Right lobe of liver (tissue), 6 donors: ENCODE measurements at regions not wholly inside any gene's neighbourhood (a gene's known extent, or its start where the extent isn't known, plus 50 kb on each side); places are given as distances from the start of the nearest gene placed in this dataset.
"Not testable (repeated sequence)": the region's sequence is repeated elsewhere in the genome, so short reads cannot be mapped to it uniquely, and the experiment has no call there.

Experiments used
- ATAC-seq, 4 donors: fragments of 200-7000 bp; cut with Tn5 transposase; one replicate each; pipeline ENCODE4 v1.9.1; 2020; ENCODE audit warnings: mild to moderate bottlenecking in 4 of 4, moderate library complexity in 4 of 4
- DNase-seq, 3 donors: peaks; one replicate each; pipeline ENCODE4 v3.0.0-alpha.2; 2020
- H3K27ac ChIP-seq, 3 donors: fragments of 200-600 bp; one replicate each; pipeline ENCODE4 v1.8.0; 2022
- H3K27me3 ChIP-seq, 2 donors: fragments of 200-600 bp; one replicate each; pipeline ENCODE4 v1.8.0; 2022
- H3K36me3 ChIP-seq, 4 donors: fragments of 200-600 bp; sonication (generic) in 1 of 4; one replicate each; pipeline versions ENCODE4 v1.5.1 to v1.8.0; 2017 to 2022; ENCODE audit warnings: control low read depth in 1 of 4
- H3K4me1 ChIP-seq, 4 donors: fragments of 200-600 bp; sonication (generic) in 1 of 4; one replicate each; pipeline versions ENCODE4 v1.5.1 to v1.8.0; 2017 to 2022; ENCODE audit warnings: control low read depth in 1 of 4
- H3K4me3 ChIP-seq, 3 donors: fragments of 200-600 bp; one replicate each; pipeline ENCODE4 v1.8.0; 2022
- H3K9me3 ChIP-seq, 4 donors: fragments of 200-600 bp; sonication (generic) in 1 of 4; one replicate each; pipeline versions ENCODE4 v1.5.1 to v1.8.0; 2017 to 2022; ENCODE audit warnings: control low read depth in 1 of 4
- CTCF ChIP-seq, 4 donors: fragments of 200-600 bp in 3 of 4; fragments of 450-650 bp in 1 of 4; IDR thresholded peaks; one replicate each; pipeline versions ENCODE4 v1.5.1 to v1.8.0; 2016 to 2022; ENCODE audit warnings: antibody characterized with exemption in 4 of 4, mild to moderate bottlenecking in 2 of 4
- POLR2A ChIP-seq: fragments of 450-650 bp; IDR thresholded peaks from one replicate; pipeline ENCODE4 v1.6.1; 2017; ENCODE audit warnings: antibody characterized with exemption, mild to moderate bottlenecking
- WGBS: methylation state at CpG from one replicate; pipeline ENCODE4 v1.1.6; 2018; ENCODE audit warnings: low coverage, low lambda C conversion rate; ENCODE audit not compliant: insufficient coverage; ENCODE audit errors: missing lambda C conversion rate; 5-methylcytosine and 5-hydroxymethylcytosine counted together
- intact Hi-C, 2 donors: fragments of 100-400 bp; cut with DNase I; formaldehyde crosslinking; loops; one replicate each; pipeline versions ENCODE4 v1.11.2 to v1.14.1; 2022
- donor health status: DM: no; HTN: yes; CAD: no.
- donor health status: DM: no; HTN: no; CAD: no.
- donor health status: DM: no; HTN: no; CAD: no.
- donor health status: DM: no; HTN: yes; CAD: no.
- donor health status: DM: no; HTN: yes; CAD: no.

DNA sequence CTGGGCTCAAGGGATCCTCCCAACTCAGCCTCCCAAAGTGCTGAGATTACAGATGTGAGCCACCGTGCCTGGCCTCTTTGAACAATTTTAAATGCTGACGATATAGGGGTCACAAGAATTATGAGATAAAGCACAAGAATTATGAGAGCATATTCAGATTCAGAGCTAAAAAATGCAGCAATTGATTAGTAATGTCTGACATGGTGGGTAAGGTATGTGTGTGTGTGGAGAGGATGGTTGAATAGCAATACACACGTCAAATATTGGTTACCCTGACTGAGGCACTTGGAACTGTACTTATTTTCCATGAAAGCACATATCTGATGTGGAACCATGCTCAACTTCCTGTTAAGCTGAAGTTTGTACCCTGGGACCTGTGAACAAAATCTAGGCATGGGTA, 115.6 kb downstream of the EOMES start:
- intact Hi-C loops = no loop called here
- WGBS = 87% methylated on average over 3 of the region's 3 CpGs
- Histone ChIP-seq H3K36me3 (no peaks in the 10 kb centered on the region), H3K9me3 (no peaks in the 10 kb centered on the region), H3K27ac (no peak overlapping the region), H3K4me3 (no peak overlapping the region), H3K4me1 (no peaks in the 10 kb centered on the region), H3K27me3 (no peaks in the 10 kb centered on the region)
- DNase-seq (no peak), ATAC-seq (no peak)
- no peak for TF ChIP-seq CTCF (IDR thresholded peaks at IDR 0.05)
- TF ChIP-seq POLR2A = no peak

GRCh38 chr3:27601311-27601710, 117.1 kb upstream of the SLC4A7 start:
- WGBS = 88% methylated on average over 3 of the region's 3 CpGs
- intact Hi-C loops, H3K36me3 ChIP-seq, H3K27me3 ChIP-seq, DNase-seq, ATAC-seq, H3K4me3 ChIP-seq, H3K27ac ChIP-seq, H3K4me1 ChIP-seq, H3K9me3 ChIP-seq: not testable (repeated sequence)

DNA sequence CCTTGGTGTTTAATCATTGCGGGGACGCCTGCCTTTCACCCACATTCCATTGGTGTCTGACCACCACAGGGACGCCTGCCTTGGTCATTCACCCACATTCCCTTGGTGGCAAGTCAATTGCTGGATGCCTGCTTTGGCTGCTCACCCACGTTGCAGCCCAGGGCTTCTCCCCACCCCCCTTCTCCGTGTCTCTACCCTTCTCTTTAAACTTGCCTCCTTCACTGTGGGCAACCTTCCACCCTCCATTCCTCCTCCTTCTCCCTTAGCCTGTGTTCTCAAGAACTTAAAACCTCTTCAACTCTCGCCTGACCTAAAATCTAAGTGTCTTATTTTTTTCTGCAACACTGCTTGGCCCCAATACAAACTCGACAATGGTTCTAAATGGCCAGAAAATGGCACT, 115.6 kb upstream of the SLC4A7 start:
- DNase-seq, H3K9me3 ChIP-seq, H3K4me3 ChIP-seq, intact Hi-C loops, H3K27me3 ChIP-seq, H3K27ac ChIP-seq, H3K4me1 ChIP-seq, ATAC-seq, H3K36me3 ChIP-seq: not testable (repeated sequence)
- WGBS = 66% methylated on average over 6 of the region's 7 CpGs

- Histone ChIP-seq H3K9me3 (no peaks in the 10 kb centered on the region), H3K4me3 (no peak overlapping the region), H3K27me3 (no peaks in the 10 kb centered on the region), H3K36me3 (no peaks in the 10 kb centered on the region), H3K27ac (no peak overlapping the region), H3K4me1 (no peaks in the 10 kb centered on the region)
- intact Hi-C loops = no loop called here
- WGBS = 50% methylated on average over 1 of the region's 1 CpG
- no peak for DNase-seq
- TF ChIP-seq POLR2A (no peak), CTCF (IDR thresholded peaks at IDR 0.05) (no peak)
- ATAC-seq = no peak
Observed at GRCh38 chr3:27596921-27597320, 112.7 kb upstream of the SLC4A7 start.

GRCh38 chr3:27596334-27596841, 112.2 kb upstream of the SLC4A7 start:
- Histone ChIP-seq H3K9me3 (no peaks in the 10 kb centered on the region), H3K27ac (no peak overlapping the region), H3K36me3 (no peaks in the 10 kb centered on the region), H3K27me3 (no peaks in the 10 kb centered on the region), H3K4me1 (no peaks in the 10 kb centered on the region), H3K4me3 (no peak overlapping the region)
- WGBS = 11% methylated on average over 3 of the region's 3 CpGs
- intact Hi-C loops = no loop called here
- DNase-seq = no peak
- TF ChIP-seq CTCF (IDR thresholded peaks at IDR 0.05) = no peak
- TF ChIP-seq POLR2A = no peak
- peak in 1 of 4 donors; percentile 37 for ATAC-seq

GRCh38 chr3:27594096-27594690, 110.0 kb upstream of the SLC4A7 start:
- ATAC-seq = no peak
- WGBS = 32% methylated on average over 1 of the region's 1 CpG
- H3K27ac ChIP-seq = no peak overlapping the region

More at GRCh38 chr3:27594096-27594690, 110.0 kb upstream of the SLC4A7 start:
- no peak for TF ChIP-seq POLR2A
- no peak for TF ChIP-seq CTCF (IDR thresholded peaks at IDR 0.05)
- H3K4me1 ChIP-seq = no peaks in the 10 kb centered on the region
- no peaks in the 10 kb centered on the region for H3K36me3 ChIP-seq
- no peaks in the 10 kb centered on the region for H3K9me3 ChIP-seq
- no peak for DNase-seq
- intact Hi-C loops = no loop called here
- no peaks in the 10 kb centered on the region for H3K27me3 ChIP-seq
- no peak overlapping the region for H3K4me3 ChIP-seq
